DND-41 (cell line): ENCODE measurements at regions not wholly inside any gene's neighbourhood (a gene's known extent, or its start where the extent isn't known, plus 50 kb on each side); places are given as distances from the start of the nearest gene placed in this dataset.

ENCODE experiments used
- ATAC-seq: fragments of 200-7000 bp; cut with Tn5 transposase; 3 replicates; pipeline ENCODE4 v1.9.1; 2021; ENCODE audit warnings: low read depth; ENCODE audit not compliant: insufficient read depth
- DNase-seq: peaks from one replicate; pipeline ENCODE4 v3.0.0-alpha.2; 2020
- H2AFZ ChIP-seq: 2 replicates; pipeline ENCODE4 v1.6.0; 2012; ENCODE audit warnings: low read depth, low read length
- H3K27ac ChIP-seq: 2 replicates; pipeline ENCODE4 v1.5.1; 2012; ENCODE audit warnings: low read length, inconsistent platforms
- H3K27me3 ChIP-seq: fragments of 200-600 bp; sonication (generic); 2 replicates; pipeline ENCODE4 v1.6.0; 2012; ENCODE audit warnings: low read length, mild to moderate bottlenecking, inconsistent platforms; ENCODE audit not compliant: insufficient read depth, poor library complexity
- H3K36me3 ChIP-seq: 2 replicates; pipeline ENCODE4 v1.5.1; 2012; ENCODE audit warnings: low read length, inconsistent platforms; ENCODE audit not compliant: insufficient read depth
- H3K4me1 ChIP-seq: 2 replicates; pipeline ENCODE4 v1.5.1; 2012; ENCODE audit warnings: mild to moderate bottlenecking, low read length; ENCODE audit not compliant: insufficient read depth
- H3K4me2 ChIP-seq: 2 replicates; pipeline ENCODE4 v1.6.0; 2012; ENCODE audit warnings: mild to moderate bottlenecking, moderate library complexity, low read length, inconsistent platforms; ENCODE audit not compliant: insufficient read depth
- H3K4me3 ChIP-seq, 2 experiments: fragments of 200-600 bp in 1 of 2; shearing (Covaris generic) in 1 of 2; 2 replicates each; pipeline ENCODE4 v1.5.1; 2012 to 2016; ENCODE audit warnings: inconsistent platforms in 2 of 2, low read length in 2 of 2, mild to moderate bottlenecking in 2 of 2, low read depth in 1 of 2, moderate library complexity in 1 of 2
- H3K79me2 ChIP-seq: 2 replicates; pipeline ENCODE4 v1.6.0; 2012; ENCODE audit warnings: low read length, inconsistent platforms; ENCODE audit not compliant: insufficient read depth
- H3K9ac ChIP-seq: 2 replicates; pipeline ENCODE4 v1.6.0; 2012; ENCODE audit warnings: low read depth, mild to moderate bottlenecking, inconsistent platforms, low read length, moderate library complexity
- H3K9me3 ChIP-seq: 2 replicates; pipeline ENCODE4 v1.5.1; 2012; ENCODE audit warnings: low read length, moderate library complexity, mild to moderate bottlenecking, inconsistent platforms; ENCODE audit not compliant: insufficient read depth, severe bottlenecking
- H4K20me1 ChIP-seq: 2 replicates; pipeline ENCODE4 v1.6.0; 2012; ENCODE audit warnings: low read length; ENCODE audit not compliant: insufficient read depth
- CTCF ChIP-seq: IDR thresholded peaks from 2 replicates; pipeline ENCODE4 v1.5.1; 2012; ENCODE audit warnings: borderline replicate concordance, low read length, moderate library complexity, mild to moderate bottlenecking; ENCODE audit not compliant: poor library complexity, severe bottlenecking; ENCODE audit errors: extremely low read depth
- EZH2 ChIP-seq: IDR thresholded peaks from 3 replicates; pipeline ENCODE4 v1.6.1; 2012; ENCODE audit warnings: borderline replicate concordance, low read depth, mild to moderate bottlenecking, moderate library complexity, low read length, inconsistent platforms; ENCODE audit not compliant: severe bottlenecking

GRCh38 chr7:123397746-123398338 lies 136.6 kb downstream of the IQUB start:
- Histone ChIP-seq H3K4me3 (no peak overlapping the region), H4K20me1 (no peaks in the 10 kb centered on the region), H3K4me1 (no peaks in the 10 kb centered on the region), H3K4me2 (no peak overlapping the region), H3K9ac (no peak overlapping the region), H3K27ac (no peak overlapping the region), H3K9me3 (no peaks in the 10 kb centered on the region), H3K27me3 (no peaks in the 10 kb centered on the region), H3K79me2 (no peaks in the 10 kb centered on the region), H2AFZ (no peak overlapping the region), H3K36me3 (no peaks in the 10 kb centered on the region)
- ATAC-seq = no peak
- no peak for DNase-seq
- TF ChIP-seq EZH2 = no peak
- no peak for TF ChIP-seq CTCF

- no peak overlapping the region for H3K4me2 ChIP-seq
Measured at GRCh38 chr7:123393623-123394022, 140.8 kb downstream of the IQUB start.

GRCh38 chr7:123372368-123372767 lies 162.0 kb downstream of the IQUB start:
- Histone ChIP-seq H3K27ac (no peak overlapping the region), H3K4me3 (no peak overlapping the region), H3K36me3 (no peaks in the 10 kb centered on the region), H4K20me1 (no peaks in the 10 kb centered on the region), H3K4me1 (no peaks in the 10 kb centered on the region), H3K9me3 (no peaks in the 10 kb centered on the region), H3K79me2 (no peaks in the 10 kb centered on the region), H2AFZ (no peak overlapping the region), H3K9ac (no peak overlapping the region), H3K27me3 (no peaks in the 10 kb centered on the region), H3K4me2 (no peak overlapping the region)
- no peak for TF ChIP-seq CTCF
- TF ChIP-seq EZH2 = no peak
- no peak for ATAC-seq
- DNase-seq = no peak

More at GRCh38 chr7:123393623-123394022, 140.8 kb downstream of the IQUB start:
- H3K27me3 ChIP-seq = no peaks in the 10 kb centered on the region
- no peak overlapping the region for H3K4me3 ChIP-seq
- H3K9me3 ChIP-seq = no peaks in the 10 kb centered on the region
- no peaks in the 10 kb centered on the region for H3K79me2 ChIP-seq
- no peaks in the 10 kb centered on the region for H4K20me1 ChIP-seq
- no peaks in the 10 kb centered on the region for H3K36me3 ChIP-seq
- no peak overlapping the region for H3K9ac ChIP-seq
- H2AFZ ChIP-seq = no peak overlapping the region
- TF ChIP-seq CTCF (no peak), EZH2 (no peak)
- no peak overlapping the region for H3K27ac ChIP-seq
- DNase-seq = no peak
- no peaks in the 10 kb centered on the region for H3K4me1 ChIP-seq
- no peak for ATAC-seq
